ENCODE measurements at regions not wholly inside any gene's neighbourhood (a gene's known extent, or its start where the extent isn't known, plus 50 kb on each side); places are given as distances from the start of the nearest gene placed in this dataset.

DNA sequence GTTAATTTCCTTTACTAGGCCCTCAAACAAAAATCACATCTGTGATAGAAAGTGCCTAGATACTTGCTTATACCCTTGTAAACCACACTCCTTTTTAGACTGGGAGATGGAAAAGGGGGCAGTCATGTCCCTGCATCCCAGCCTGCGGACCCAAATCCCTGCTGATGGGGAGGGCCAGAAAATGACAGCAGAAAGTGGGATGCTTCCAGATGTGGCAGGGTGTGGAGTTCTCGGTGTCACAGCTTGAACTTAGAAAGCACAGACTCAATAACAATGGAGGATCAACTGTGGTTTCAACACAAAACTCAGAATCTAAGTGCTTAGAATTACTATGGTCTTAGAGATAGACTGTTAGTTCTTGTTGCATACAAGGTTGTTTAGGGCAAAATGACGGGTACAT is 95.6 kb upstream of the F3 start:
- CTCF ChIA-PET, result no interaction called here
- no TSS peak for BruUV-seq (replicated peaks)
- no peak overlapping the region for H3K27ac ChIP-seq

GRCh38 chr1:94636624-94637023 is 95.1 kb upstream of the F3 start:
- no TSS peak for BruUV-seq (replicated peaks)
- Histone ChIP-seq H3K27ac (peak overlapping the region; percentile 26; the same call in 1 of the 2 replicates), H3K4me3 (no peak overlapping the region), H3K79me2 (ENCODE audit: low read depth) (peaks cover 32% of the 10 kb centered on the region), H3K36me3 (ENCODE audit: low read depth) (peaks cover 63% of the 10 kb centered on the region), H3K4me2 (no peak overlapping the region), H3F3A (ENCODE audit: insufficient read depth, low read depth) (peaks cover 24% of the 10 kb centered on the region), H3K9me3 (ENCODE audit: insufficient read depth, low read depth) (peaks cover 48% of the 10 kb centered on the region), H2AFZ (no peak overlapping the region), H3K27me3 (ENCODE audit: insufficient read depth, low read depth) (no peaks in the 10 kb centered on the region), H3K4me1 (replicated peaks; ENCODE audit: insufficient read depth) (peaks cover 40% of the 10 kb centered on the region), H4K20me1 (ENCODE audit: insufficient read depth) (no peaks in the 10 kb centered on the region), H3K9me2 (ENCODE audit: insufficient read depth) (no peaks in the 10 kb centered on the region)
- no peak for TF ChIP-seq EZH2 (IDR thresholded peaks at IDR 0.05; ENCODE audit: low read depth)
- TF ChIP-seq, protein P1, sequence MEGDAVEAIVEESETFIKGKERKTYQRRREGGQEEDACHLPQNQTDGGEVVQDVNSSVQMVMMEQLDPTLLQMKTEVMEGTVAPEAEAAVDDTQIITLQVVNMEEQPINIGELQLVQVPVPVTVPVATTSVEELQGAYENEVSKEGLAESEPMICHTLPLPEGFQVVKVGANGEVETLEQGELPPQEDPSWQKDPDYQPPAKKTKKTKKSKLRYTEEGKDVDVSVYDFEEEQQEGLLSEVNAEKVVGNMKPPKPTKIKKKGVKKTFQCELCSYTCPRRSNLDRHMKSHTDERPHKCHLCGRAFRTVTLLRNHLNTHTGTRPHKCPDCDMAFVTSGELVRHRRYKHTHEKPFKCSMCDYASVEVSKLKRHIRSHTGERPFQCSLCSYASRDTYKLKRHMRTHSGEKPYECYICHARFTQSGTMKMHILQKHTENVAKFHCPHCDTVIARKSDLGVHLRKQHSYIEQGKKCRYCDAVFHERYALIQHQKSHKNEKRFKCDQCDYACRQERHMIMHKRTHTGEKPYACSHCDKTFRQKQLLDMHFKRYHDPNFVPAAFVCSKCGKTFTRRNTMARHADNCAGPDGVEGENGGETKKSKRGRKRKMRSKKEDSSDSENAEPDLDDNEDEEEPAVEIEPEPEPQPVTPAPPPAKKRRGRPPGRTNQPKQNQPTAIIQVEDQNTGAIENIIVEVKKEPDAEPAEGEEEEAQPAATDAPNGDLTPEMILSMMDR (conservative IDR thresholded peaks at IDR 0.05), result no peak
- ChIA-PET POLR2A (ENCODE audit: unreplicated experiment) (interaction anchor here (0.8 kb wide), 1 partner anchor 389 kb away, joined by 7 read pairs; no protein-coding TSS in a partner anchor), CTCF (no interaction called here)
- intact Hi-C loops (cut with micrococcal nuclease; ENCODE audit: unreplicated experiment), result no loop called here
- DNase-seq, result no peak

More for the DNA sequence above, 95.6 kb upstream of the F3 start:
- H3K9me3 ChIP-seq (ENCODE audit: insufficient read depth, low read depth), result peaks cover 43% of the 10 kb centered on the region
- H3F3A ChIP-seq (ENCODE audit: insufficient read depth, low read depth), result peaks cover 27% of the 10 kb centered on the region
- peaks cover 32% of the 10 kb centered on the region for H3K79me2 ChIP-seq (ENCODE audit: low read depth)
- peaks cover 45% of the 10 kb centered on the region for H3K4me1 ChIP-seq (replicated peaks; ENCODE audit: insufficient read depth)
- TF ChIP-seq EZH2 (IDR thresholded peaks at IDR 0.05; ENCODE audit: low read depth), result no peak
- TF ChIP-seq, protein P1 (conservative IDR thresholded peaks at IDR 0.05), result no peak
- intact Hi-C loops (cut with micrococcal nuclease; ENCODE audit: unreplicated experiment), result no loop called here
- no peak for DNase-seq
- no peaks in the 10 kb centered on the region for H3K9me2 ChIP-seq (ENCODE audit: insufficient read depth)
- no peak overlapping the region for H3K4me2 ChIP-seq
- H3K27me3 ChIP-seq (ENCODE audit: insufficient read depth, low read depth), result no peaks in the 10 kb centered on the region
- POLR2A ChIA-PET (ENCODE audit: unreplicated experiment), result no interaction called here
- no peak overlapping the region for H3K4me3 ChIP-seq
- no peak overlapping the region for H2AFZ ChIP-seq
- H3K36me3 ChIP-seq (ENCODE audit: low read depth), result peaks cover 58% of the 10 kb centered on the region
- H4K20me1 ChIP-seq (ENCODE audit: insufficient read depth), result no peaks in the 10 kb centered on the region

GRCh38 chr1:94636100-94636499 is 94.5 kb upstream of the F3 start:
- Histone ChIP-seq H3K9me3 (ENCODE audit: insufficient read depth, low read depth) (peaks cover 54% of the 10 kb centered on the region), H3K9me2 (ENCODE audit: insufficient read depth) (no peaks in the 10 kb centered on the region), H3K27me3 (ENCODE audit: insufficient read depth, low read depth) (no peaks in the 10 kb centered on the region), H3K4me2 (no peak overlapping the region), H3K36me3 (ENCODE audit: low read depth) (peaks cover 66% of the 10 kb centered on the region), H2AFZ (no peak overlapping the region), H4K20me1 (ENCODE audit: insufficient read depth) (no peaks in the 10 kb centered on the region), H3K79me2 (ENCODE audit: low read depth) (peaks cover 28% of the 10 kb centered on the region), H3K4me1 (replicated peaks; ENCODE audit: insufficient read depth) (peaks cover 35% of the 10 kb centered on the region), H3K4me3 (no peak overlapping the region), H3K27ac (0 out of 2 replicates have a peak overlapping the region, but pooled peaks have one; percentile 26), H3F3A (ENCODE audit: insufficient read depth, low read depth) (peaks cover 19% of the 10 kb centered on the region)
- ChIA-PET POLR2A (ENCODE audit: unreplicated experiment) (interaction anchor here (0.8 kb wide), 1 partner anchor 389 kb away, joined by 7 read pairs; no protein-coding TSS in a partner anchor), CTCF (interaction anchor here (0.6 kb wide), 1 partner anchor 94 kb away, joined by 3 read pairs; no protein-coding TSS in a partner anchor)
- no TSS peak for BruUV-seq (replicated peaks)
- TF ChIP-seq EZH2 (IDR thresholded peaks at IDR 0.05; ENCODE audit: low read depth), result no peak
- TF ChIP-seq, protein P1 (conservative IDR thresholded peaks at IDR 0.05), result no peak
- intact Hi-C loops (cut with micrococcal nuclease; ENCODE audit: unreplicated experiment), result no loop called here
- no peak for DNase-seq

Measured in PC-9 (cell line).